ENCODE measurements at regions not wholly inside any gene's neighbourhood (a gene's known extent, or its start where the extent isn't known, plus 50 kb on each side); places are given as distances from the start of the nearest gene placed in this dataset.
A peak's percentile ranks its signal among the peaks of the same experiment; 100 is the strongest.

DNA sequence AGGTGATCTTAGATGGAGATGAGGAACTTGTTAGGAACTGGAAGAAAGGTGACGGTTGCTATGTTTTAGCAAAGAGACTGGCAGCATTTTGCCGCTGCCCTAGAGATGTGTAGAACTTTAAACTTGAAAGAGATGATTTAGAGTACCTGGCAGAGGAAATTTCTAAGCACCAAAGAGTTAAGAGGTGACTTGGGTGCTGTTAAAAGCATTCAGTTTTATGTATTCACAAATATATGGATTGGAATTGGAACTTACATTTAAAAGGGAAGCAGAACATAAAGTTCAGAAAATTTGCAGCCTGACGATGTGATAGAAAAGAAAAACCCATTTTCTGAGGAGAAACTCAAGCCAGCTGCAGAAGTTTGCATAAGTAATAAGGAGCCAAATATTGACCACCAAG is 176.3 kb downstream of the MOXD1 start:
- WGBS, 3 donors = 70 to 97% (median 96%) methylated on average over 3 of the region's 3 CpGs
- no peak for DNase-seq

DNA sequence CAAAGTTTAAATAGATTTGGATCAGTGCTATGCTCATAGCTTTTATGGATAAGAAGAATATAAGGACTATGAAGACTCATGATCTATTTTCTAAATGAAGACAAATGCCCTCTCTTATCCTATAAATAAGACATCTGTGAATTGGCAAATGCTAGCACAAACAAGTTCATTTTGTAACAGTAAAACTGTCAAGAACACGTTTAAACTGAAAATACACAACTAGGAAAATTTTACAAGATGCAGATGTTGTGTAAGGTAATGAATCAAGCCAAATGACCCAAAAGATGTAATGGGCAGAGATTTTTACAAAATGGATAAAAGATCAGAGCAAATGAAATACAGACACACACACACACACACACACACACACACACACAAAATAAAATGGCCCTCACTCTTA is 180.5 kb downstream of the MOXD1 start:
- Histone ChIP-seq H3K27me3 (no peaks in the 10 kb centered on the region), H3K27ac (no peak overlapping the region), H3K9me3 (no peaks in the 10 kb centered on the region), H3K4me3 (no peak overlapping the region), H3K4me1 (ENCODE audit: insufficient read depth) (no peaks in the 10 kb centered on the region), H3K36me3 (no peaks in the 10 kb centered on the region)
- DNase-seq = no peak
- WGBS, 3 donors = 11 to 29% (median 26%) methylated on average over 1 of the region's 1 CpG
- intact Hi-C loops (cut with DNase I) = no loop called here
- TF ChIP-seq EP300 (IDR thresholded peaks at IDR 0.05) (no peak), POLR2A (IDR thresholded peaks at IDR 0.05) (no peak)
- TF ChIP-seq, protein P1, sequence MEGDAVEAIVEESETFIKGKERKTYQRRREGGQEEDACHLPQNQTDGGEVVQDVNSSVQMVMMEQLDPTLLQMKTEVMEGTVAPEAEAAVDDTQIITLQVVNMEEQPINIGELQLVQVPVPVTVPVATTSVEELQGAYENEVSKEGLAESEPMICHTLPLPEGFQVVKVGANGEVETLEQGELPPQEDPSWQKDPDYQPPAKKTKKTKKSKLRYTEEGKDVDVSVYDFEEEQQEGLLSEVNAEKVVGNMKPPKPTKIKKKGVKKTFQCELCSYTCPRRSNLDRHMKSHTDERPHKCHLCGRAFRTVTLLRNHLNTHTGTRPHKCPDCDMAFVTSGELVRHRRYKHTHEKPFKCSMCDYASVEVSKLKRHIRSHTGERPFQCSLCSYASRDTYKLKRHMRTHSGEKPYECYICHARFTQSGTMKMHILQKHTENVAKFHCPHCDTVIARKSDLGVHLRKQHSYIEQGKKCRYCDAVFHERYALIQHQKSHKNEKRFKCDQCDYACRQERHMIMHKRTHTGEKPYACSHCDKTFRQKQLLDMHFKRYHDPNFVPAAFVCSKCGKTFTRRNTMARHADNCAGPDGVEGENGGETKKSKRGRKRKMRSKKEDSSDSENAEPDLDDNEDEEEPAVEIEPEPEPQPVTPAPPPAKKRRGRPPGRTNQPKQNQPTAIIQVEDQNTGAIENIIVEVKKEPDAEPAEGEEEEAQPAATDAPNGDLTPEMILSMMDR (IDR thresholded peaks at IDR 0.05) = no peak

More for the DNA sequence above, 176.3 kb downstream of the MOXD1 start:
- intact Hi-C loops (cut with DNase I) = no loop called here
- H3K4me3 ChIP-seq = no peak overlapping the region
- no peaks in the 10 kb centered on the region for H3K36me3 ChIP-seq
- no peaks in the 10 kb centered on the region for H3K27me3 ChIP-seq
- H3K27ac ChIP-seq = no peak overlapping the region
- TF ChIP-seq EP300 (IDR thresholded peaks at IDR 0.05) (no peak), POLR2A (IDR thresholded peaks at IDR 0.05) (no peak)
- TF ChIP-seq, protein P1 (IDR thresholded peaks at IDR 0.05) = no peak
- H3K9me3 ChIP-seq = no peaks in the 10 kb centered on the region
- no peaks in the 10 kb centered on the region for H3K4me1 ChIP-seq (ENCODE audit: insufficient read depth)

DNA sequence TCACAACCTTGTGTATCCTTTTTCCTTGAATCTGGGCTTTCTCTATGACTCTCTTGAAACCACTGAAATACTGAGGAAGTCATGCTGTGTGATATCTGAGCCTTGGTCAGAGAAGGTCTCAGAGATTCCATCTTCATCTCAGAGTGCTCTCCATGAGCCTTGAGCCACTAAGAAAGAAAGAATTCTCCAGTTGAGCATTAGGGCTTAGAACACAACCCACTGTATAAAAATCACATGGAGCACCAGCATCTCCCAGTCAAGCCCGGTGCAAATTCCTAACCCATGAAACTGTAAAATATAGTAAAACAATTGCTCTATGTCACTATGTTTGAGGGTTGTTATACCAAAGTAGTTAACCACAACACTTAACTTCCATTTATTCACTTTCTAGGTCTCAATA is 181.4 kb downstream of the MOXD1 start:
- Histone ChIP-seq H3K9me3 (no peaks in the 10 kb centered on the region), H3K4me3 (no peak overlapping the region), H3K4me1 (ENCODE audit: insufficient read depth) (no peaks in the 10 kb centered on the region), H3K27ac (no peak overlapping the region), H3K27me3 (no peaks in the 10 kb centered on the region), H3K36me3 (no peaks in the 10 kb centered on the region)
- TF ChIP-seq EP300 (IDR thresholded peaks at IDR 0.05) (no peak), POLR2A (IDR thresholded peaks at IDR 0.05) (no peak)
- TF ChIP-seq, protein P1 (IDR thresholded peaks at IDR 0.05) = no peak
- WGBS, 3 donors = 86 to 97% (median 96%) methylated on average over 1 of the region's 1 CpG
- DNase-seq = no peak
- intact Hi-C loops (cut with DNase I) = loop anchor here in 2 of 4 donors (5.0 kb wide), 2 partner anchors 293 to 303 kb away; no protein-coding TSS in a partner anchor

DNA sequence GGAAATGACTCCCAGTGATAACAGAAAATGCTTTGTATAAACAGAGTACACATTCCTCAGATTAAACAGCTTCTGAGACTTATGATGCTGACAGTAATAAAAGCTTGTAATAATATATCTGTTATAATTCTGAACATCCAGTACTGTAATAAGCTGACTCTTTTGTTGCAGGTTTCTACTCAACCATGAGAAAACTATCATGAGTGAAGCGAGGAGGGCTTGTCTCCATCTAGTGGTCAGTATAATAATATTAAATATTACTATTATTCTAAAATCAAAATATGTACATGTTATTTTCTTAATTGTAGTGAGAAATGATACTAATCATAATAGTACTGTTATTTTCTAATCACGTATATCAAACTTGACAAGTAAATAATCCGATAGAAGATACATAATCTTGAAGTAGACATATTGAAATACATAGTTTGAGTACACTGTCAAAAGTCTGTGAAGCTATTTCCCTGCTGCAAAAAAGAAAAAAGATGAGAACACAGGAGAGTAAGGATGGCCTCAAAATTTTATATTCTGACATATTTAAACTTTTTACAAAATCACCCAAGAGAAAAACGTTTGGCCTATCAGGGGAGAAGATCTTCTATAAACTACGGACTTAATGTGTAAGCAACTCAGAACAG is 183.1 kb downstream of the MOXD1 start:
- TF ChIP-seq, protein P1 (IDR thresholded peaks at IDR 0.05) = peak; percentile 29 to 51 (median 48)
- no peak for TF ChIP-seq POLR2A (IDR thresholded peaks at IDR 0.05)
- no peak for TF ChIP-seq EP300 (IDR thresholded peaks at IDR 0.05)
- Histone ChIP-seq H3K27ac (no peak overlapping the region), H3K9me3 (no peaks in the 10 kb centered on the region), H3K27me3 (no peaks in the 10 kb centered on the region), H3K36me3 (no peaks in the 10 kb centered on the region), H3K4me1 (ENCODE audit: insufficient read depth) (no peaks in the 10 kb centered on the region), H3K4me3 (no peak overlapping the region)
- no peak for DNase-seq
- intact Hi-C loops (cut with DNase I) = loop anchor here in 2 of 4 donors (5.0 kb wide), 2 partner anchors 291 to 301 kb away; no protein-coding TSS in a partner anchor
- WGBS, 3 donors = 21 to 41% (median 39%) methylated on average over 5 of the region's 5 CpGs
